ENCODE measurements at regions not wholly inside any gene's neighbourhood (a gene's known extent, or its start where the extent isn't known, plus 50 kb on each side); places are given as distances from the start of the nearest gene placed in this dataset.

- TF ChIP-seq CTCF (IDR thresholded peaks at IDR 0.05) (no peak), ZFX (IDR thresholded peaks at IDR 0.05; ENCODE audit: borderline replicate concordance) (no peak)
Measured at GRCh38 chr4:81860111-81860510, 388.4 kb upstream of the RASGEF1B start.

Data from 22Rv1 (cell line).